ENCODE measurements at regions not wholly inside any gene's neighbourhood (a gene's known extent, or its start where the extent isn't known, plus 50 kb on each side); places are given as distances from the start of the nearest gene placed in this dataset.

DNA sequence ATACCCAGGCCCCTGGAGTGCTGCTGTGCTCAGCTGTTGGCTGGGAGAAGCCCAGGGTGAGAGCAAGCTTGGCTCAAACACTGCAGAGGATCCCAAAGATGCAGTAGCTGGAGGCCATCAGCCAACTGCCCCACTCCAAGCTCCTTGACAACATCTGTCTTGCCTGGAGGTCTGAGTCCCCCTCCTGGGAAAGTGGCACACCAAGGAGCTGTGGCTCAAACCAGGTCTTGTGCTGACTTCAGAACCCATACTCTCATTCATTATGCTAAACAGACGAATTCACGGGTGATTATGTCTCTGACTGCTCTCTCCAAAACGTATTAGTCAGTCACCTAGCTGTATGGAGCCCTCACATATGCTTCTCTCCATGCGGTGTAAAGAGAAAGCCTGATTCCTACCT lies 206.1 kb downstream of the TTC32 start:
- Histone ChIP-seq H3K27me3 (no peaks in the 10 kb centered on the region), H3K4me1 (no peaks in the 10 kb centered on the region), H3K36me3 (no peaks in the 10 kb centered on the region), H3K9me3 (peaks cover 0 to 15% (median 3%) of the 10 kb centered on the region in 4 donors), H3K27ac (no peak overlapping the region), H3K4me3 (no peak overlapping the region)
- no peak for DNase-seq (ENCODE audit: low spot score in 2 of 2)
- TF ChIP-seq, protein P1, sequence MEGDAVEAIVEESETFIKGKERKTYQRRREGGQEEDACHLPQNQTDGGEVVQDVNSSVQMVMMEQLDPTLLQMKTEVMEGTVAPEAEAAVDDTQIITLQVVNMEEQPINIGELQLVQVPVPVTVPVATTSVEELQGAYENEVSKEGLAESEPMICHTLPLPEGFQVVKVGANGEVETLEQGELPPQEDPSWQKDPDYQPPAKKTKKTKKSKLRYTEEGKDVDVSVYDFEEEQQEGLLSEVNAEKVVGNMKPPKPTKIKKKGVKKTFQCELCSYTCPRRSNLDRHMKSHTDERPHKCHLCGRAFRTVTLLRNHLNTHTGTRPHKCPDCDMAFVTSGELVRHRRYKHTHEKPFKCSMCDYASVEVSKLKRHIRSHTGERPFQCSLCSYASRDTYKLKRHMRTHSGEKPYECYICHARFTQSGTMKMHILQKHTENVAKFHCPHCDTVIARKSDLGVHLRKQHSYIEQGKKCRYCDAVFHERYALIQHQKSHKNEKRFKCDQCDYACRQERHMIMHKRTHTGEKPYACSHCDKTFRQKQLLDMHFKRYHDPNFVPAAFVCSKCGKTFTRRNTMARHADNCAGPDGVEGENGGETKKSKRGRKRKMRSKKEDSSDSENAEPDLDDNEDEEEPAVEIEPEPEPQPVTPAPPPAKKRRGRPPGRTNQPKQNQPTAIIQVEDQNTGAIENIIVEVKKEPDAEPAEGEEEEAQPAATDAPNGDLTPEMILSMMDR (IDR thresholded peaks at IDR 0.05) = no peak
- TF ChIP-seq POLR2A (IDR thresholded peaks at IDR 0.05) (no peak), EP300 (IDR thresholded peaks at IDR 0.05) (no peak)
- 80 to 85% methylated on average over 4 of the region's 4 CpGs for WGBS, 2 donors

DNA sequence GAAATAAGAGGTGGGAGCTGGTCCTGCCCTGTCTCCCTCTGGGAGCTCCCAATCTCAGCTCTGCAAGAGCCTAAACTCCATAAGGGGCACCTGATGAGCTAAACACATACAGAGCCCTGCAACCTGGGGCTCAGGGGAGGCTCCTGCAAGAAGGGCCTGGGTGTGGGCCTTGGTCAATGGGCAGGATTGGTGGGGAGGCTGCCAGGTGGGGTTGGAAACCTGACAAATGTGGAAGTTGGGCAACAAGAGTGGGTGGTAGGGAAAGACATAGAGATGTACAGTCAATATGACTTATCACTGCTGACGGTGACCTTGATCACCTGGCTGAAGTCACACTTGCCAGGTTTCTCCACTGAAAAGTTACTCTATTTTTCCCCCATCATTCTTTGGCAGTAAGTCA lies 209.9 kb downstream of the TTC32 start:
- Histone ChIP-seq H3K4me3 (no peak overlapping the region), H3K36me3 (no peaks in the 10 kb centered on the region), H3K4me1 (no peaks in the 10 kb centered on the region), H3K27ac (no peak overlapping the region), H3K9me3 (peaks cover 0 to 6% (median 1%) of the 10 kb centered on the region in 4 donors), H3K27me3 (no peaks in the 10 kb centered on the region)
- WGBS, 2 donors = 86 to 88% methylated on average over 1 of the region's 1 CpG
- DNase-seq (ENCODE audit: low spot score in 2 of 2) = no peak
- TF ChIP-seq POLR2A (IDR thresholded peaks at IDR 0.05) = no peak
- TF ChIP-seq, protein P1 (IDR thresholded peaks at IDR 0.05) = no peak
- no peak for TF ChIP-seq EP300 (IDR thresholded peaks at IDR 0.05)

DNA sequence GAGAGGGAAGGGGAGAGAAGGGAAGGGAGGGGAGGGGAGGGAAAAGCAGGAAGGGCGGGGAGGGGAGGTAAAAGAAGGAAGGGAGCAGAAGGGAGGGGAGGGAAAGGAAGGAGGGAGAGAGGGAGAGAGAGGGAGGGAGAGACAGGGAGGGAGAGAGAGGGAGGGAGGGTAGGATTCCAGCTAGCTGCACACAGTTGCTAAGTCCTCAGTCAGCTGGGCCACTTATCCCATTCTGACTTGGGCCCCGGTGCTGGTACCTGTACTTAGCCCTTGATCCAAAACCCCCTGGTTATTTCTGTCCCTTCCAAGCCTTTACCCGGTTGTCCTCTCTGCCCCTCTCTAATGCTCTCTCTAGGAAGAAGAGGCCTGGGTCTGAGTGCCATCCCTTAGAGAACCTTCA lies 211.4 kb downstream of the TTC32 start:
- TF ChIP-seq EP300 (IDR thresholded peaks at IDR 0.05) (no peak), POLR2A (IDR thresholded peaks at IDR 0.05) (no peak)
- TF ChIP-seq, protein P1 (IDR thresholded peaks at IDR 0.05) = no peak
- Histone ChIP-seq H3K9me3 (no peaks in the 10 kb centered on the region), H3K27ac (no peak overlapping the region), H3K36me3 (no peaks in the 10 kb centered on the region), H3K4me3 (no peak overlapping the region), H3K27me3 (no peaks in the 10 kb centered on the region), H3K4me1 (no peaks in the 10 kb centered on the region)
- no peak for DNase-seq (ENCODE audit: low spot score in 2 of 2)
- WGBS, 2 donors = 91% methylated on average over 3 of the region's 3 CpGs

DNA sequence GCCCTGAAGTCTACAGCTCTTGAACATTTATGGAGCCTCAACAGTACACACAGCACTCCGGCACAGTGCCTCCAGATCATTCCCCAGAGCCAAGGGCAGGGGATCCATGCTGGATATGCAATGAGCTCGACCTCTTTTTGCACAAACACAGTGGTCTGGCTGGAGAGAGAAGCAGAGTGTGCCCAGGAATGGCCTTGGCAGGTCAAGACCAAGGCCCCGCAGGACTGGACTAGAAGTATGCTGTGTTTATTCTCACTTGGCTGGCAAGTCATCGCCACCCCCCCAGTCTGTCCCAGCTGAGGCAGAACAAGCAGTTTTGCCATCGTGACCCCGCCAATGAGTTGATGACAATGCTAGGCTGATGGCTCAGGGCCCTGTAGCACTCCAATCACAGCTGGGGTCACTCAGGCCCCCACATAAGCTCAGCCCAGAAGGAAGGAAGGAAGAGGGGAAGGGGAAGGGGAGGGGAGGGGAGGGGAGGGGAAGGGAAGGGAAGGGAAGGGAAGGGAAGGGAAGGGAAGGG lies 212.1 kb downstream of the TTC32 start:
- no peaks in the 10 kb centered on the region for H3K27me3 ChIP-seq
- no peaks in the 10 kb centered on the region for H3K4me1 ChIP-seq
- H3K27ac ChIP-seq = no peak overlapping the region
- no peaks in the 10 kb centered on the region for H3K36me3 ChIP-seq
- H3K4me3 ChIP-seq = no peak overlapping the region
- no peaks in the 10 kb centered on the region for H3K9me3 ChIP-seq
- 83 to 88% methylated on average over 6 of the region's 6 CpGs for WGBS, 2 donors
- no peak for TF ChIP-seq EP300 (IDR thresholded peaks at IDR 0.05)
- no peak for DNase-seq (ENCODE audit: low spot score in 2 of 2)

DNA sequence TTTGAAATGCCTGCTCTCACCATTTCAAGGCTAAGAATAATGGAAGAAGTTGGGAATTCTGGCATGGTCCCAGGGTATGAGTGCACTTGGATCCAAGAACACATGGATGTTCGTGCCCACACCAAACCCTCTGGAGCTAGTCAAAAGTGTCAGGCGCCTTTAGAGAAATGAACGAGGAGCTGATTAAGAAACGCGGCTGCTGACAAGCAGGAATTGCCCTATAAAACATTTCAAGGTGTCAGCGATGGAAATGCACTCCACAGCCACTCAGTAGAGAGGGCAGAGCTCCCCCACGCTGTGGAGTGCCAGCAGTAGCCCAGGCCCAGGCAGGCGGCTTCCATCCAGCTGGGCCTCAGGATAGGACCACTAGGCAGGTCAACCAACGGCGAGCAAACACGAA lies 213.7 kb downstream of the TTC32 start:
- H3K36me3 ChIP-seq = no peaks in the 10 kb centered on the region
- no peak for DNase-seq (ENCODE audit: low spot score in 2 of 2)
- H3K4me3 ChIP-seq = no peak overlapping the region
- 90% methylated on average over 11 of the region's 11 CpGs for WGBS, 2 donors
- TF ChIP-seq EP300 (IDR thresholded peaks at IDR 0.05) (no peak), POLR2A (IDR thresholded peaks at IDR 0.05) (no peak)
- TF ChIP-seq, protein P1 (IDR thresholded peaks at IDR 0.05) = no peak
- H3K27me3 ChIP-seq = no peaks in the 10 kb centered on the region
- H3K4me1 ChIP-seq = no peaks in the 10 kb centered on the region
- no peaks in the 10 kb centered on the region for H3K9me3 ChIP-seq
- H3K27ac ChIP-seq = no peak overlapping the region
